ENCODE measurements at regions not wholly inside any gene's neighbourhood (a gene's known extent, or its start where the extent isn't known, plus 50 kb on each side); places are given as distances from the start of the nearest gene placed in this dataset.

DNA sequence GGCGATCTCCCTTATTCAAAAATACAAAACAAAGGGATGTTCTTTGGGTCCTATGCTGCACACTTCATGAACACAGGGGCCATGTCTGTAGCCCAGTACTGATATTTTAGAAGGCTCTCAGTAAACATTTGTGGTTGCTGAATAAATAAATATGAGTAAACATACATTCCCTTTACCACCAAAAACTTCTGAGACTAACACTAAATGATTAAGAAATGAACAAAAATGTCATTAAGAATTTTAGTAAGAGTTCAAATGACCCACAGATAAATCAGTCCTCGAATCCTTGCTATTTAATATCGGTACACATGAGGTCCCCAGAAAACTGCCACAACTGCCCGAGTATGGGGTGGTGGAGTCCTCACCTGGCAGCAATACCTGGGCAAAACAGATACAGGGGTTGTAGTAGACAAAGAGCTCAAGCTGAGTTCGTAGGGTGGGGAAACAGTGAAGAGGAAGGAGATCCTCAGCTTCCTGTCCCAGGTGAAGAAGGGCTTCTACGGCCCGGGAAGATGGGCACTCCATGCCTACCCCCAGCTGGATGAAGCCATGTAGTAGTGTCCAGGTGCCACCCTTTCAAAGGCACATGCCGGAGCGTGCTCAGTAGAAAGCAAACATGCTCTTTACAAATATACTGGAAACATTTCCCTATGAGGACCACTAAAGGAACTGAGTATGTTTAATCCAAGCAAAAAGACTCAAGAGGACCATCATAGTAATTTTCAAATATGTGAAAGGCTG lies 72.6 kb upstream of the ARHGAP29 start (continued):
- TF ChIP-seq ZNF670 (CRISPR knock-in tag; IDR thresholded peaks at IDR 0.05; ENCODE audit: borderline replicate concordance), result 0 out of 2 replicates have a peak, but pooled peaks have one; percentile 32
- 0 out of 2 replicates have a peak, but pooled peaks have one; percentile 2 for TF ChIP-seq ZNF790 (CRISPR knock-in tag; IDR thresholded peaks at IDR 0.05; ENCODE audit: borderline replicate concordance)
- TF ChIP-seq, protein P1, sequence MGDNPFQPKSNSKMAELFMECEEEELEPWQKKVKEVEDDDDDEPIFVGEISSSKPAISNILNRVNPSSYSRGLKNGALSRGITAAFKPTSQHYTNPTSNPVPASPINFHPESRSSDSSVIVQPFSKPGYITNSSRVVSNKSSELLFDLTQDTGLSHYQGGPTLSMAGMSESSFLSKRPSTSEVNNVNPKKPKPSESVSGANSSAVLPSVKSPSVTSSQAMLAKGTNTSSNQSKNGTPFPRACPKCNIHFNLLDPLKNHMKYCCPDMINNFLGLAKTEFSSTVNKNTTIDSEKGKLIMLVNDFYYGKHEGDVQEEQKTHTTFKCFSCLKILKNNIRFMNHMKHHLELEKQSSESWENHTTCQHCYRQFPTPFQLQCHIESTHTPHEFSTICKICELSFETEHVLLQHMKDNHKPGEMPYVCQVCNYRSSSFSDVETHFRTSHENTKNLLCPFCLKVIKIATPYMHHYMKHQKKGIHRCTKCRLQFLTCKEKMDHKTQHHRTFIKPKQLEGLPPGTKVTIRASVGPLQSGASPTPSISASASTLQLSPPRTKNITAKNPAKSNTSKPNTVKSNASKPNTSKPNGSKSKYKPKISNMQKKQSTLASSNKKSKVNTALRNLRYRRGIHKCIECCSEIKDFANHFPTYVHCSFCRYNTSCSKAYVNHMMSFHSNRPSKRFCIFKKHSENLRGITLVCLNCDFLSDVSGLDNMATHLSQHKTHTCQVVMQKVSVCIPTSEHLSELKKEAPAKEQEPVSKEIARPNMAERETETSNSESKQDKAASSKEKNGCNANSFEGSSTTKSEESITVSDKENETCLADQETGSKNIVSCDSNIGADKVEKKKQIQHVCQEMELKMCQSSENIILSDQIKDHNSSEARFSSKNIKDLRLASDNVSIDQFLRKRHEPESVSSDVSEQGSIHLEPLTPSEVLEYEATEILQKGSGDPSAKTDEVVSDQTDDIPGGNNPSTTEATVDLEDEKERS (CRISPR knock-in tag; IDR thresholded peaks at IDR 0.05), result no peak
- no peak for TF ChIP-seq HNRNPH1 (optimal IDR thresholded peaks at IDR 0.05; ENCODE audit: low read depth, low read length)
- TF ChIP-seq, protein P2, sequence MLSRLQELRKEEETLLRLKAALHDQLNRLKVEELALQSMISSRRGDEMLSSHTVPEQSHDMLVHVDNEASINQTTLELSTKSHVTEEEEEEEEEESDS (CRISPR knock-in tag; IDR thresholded peaks at IDR 0.05; ENCODE audit: borderline replicate concordance), result no peak
- no peak for TF ChIP-seq ZNF143 (CRISPR knock-in tag; IDR thresholded peaks at IDR 0.05)
- TF ChIP-seq, protein P3, sequence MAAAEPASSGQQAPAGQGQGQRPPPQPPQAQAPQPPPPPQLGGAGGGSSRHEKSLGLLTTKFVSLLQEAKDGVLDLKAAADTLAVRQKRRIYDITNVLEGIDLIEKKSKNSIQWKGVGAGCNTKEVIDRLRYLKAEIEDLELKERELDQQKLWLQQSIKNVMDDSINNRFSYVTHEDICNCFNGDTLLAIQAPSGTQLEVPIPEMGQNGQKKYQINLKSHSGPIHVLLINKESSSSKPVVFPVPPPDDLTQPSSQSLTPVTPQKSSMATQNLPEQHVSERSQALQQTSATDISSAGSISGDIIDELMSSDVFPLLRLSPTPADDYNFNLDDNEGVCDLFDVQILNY (CRISPR knock-in tag; conservative IDR thresholded peaks at IDR 0.05), result no peak
- no peak for TF ChIP-seq NR2F6 (IDR thresholded peaks at IDR 0.05)
- TF ChIP-seq NR2F6 (CRISPR knock-in tag; IDR thresholded peaks at IDR 0.05), result no peak
- TF ChIP-seq TP53 (CRISPR knock-in tag; conservative IDR thresholded peaks at IDR 0.05), result no peak
- TF ChIP-seq ZNF317 (CRISPR knock-in tag; IDR thresholded peaks at IDR 0.05), result no peak
- TF ChIP-seq, protein P4, sequence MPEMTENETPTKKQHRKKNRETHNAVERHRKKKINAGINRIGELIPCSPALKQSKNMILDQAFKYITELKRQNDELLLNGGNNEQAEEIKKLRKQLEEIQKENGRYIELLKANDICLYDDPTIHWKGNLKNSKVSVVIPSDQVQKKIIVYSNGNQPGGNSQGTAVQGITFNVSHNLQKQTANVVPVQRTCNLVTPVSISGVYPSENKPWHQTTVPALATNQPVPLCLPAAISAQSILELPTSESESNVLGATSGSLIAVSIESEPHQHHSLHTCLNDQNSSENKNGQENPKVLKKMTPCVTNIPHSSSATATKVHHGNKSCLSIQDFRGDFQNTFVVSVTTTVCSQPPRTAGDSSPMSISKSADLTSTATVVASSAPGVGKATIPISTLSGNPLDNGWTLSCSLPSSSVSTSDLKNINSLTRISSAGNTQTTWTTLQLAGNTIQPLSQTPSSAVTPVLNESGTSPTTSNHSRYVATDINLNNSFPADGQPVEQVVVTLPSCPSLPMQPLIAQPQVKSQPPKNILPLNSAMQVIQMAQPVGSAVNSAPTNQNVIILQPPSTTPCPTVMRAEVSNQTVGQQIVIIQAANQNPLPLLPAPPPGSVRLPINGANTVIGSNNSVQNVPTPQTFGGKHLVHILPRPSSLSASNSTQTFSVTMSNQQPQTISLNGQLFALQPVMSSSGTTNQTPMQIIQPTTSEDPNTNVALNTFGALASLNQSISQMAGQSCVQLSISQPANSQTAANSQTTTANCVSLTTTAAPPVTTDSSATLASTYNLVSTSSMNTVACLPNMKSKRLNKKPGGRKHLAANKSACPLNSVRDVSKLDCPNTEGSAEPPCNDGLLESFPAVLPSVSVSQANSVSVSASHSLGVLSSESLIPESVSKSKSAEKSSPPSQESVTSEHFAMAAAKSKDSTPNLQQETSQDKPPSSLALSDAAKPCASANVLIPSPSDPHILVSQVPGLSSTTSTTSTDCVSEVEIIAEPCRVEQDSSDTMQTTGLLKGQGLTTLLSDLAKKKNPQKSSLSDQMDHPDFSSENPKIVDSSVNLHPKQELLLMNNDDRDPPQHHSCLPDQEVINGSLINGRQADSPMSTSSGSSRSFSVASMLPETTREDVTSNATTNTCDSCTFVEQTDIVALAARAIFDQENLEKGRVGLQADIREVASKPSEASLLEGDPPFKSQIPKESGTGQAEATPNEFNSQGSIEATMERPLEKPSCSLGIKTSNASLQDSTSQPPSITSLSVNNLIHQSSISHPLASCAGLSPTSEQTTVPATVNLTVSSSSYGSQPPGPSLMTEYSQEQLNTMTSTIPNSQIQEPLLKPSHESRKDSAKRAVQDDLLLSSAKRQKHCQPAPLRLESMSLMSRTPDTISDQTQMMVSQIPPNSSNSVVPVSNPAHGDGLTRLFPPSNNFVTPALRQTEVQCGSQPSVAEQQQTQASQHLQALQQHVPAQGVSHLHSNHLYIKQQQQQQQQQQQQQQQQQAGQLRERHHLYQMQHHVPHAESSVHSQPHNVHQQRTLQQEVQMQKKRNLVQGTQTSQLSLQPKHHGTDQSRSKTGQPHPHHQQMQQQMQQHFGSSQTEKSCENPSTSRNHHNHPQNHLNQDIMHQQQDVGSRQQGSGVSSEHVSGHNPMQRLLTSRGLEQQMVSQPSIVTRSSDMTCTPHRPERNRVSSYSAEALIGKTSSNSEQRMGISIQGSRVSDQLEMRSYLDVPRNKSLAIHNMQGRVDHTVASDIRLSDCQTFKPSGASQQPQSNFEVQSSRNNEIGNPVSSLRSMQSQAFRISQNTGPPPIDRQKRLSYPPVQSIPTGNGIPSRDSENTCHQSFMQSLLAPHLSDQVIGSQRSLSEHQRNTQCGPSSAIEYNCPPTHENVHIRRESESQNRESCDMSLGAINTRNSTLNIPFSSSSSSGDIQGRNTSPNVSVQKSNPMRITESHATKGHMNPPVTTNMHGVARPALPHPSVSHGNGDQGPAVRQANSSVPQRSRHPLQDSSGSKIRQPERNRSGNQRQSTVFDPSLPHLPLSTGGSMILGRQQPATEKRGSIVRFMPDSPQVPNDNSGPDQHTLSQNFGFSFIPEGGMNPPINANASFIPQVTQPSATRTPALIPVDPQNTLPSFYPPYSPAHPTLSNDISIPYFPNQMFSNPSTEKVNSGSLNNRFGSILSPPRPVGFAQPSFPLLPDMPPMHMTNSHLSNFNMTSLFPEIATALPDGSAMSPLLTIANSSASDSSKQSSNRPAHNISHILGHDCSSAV (CRISPR knock-in tag; IDR thresholded peaks at IDR 0.05; ENCODE audit: borderline replicate concordance), result no peak
- TF ChIP-seq, protein P5, sequence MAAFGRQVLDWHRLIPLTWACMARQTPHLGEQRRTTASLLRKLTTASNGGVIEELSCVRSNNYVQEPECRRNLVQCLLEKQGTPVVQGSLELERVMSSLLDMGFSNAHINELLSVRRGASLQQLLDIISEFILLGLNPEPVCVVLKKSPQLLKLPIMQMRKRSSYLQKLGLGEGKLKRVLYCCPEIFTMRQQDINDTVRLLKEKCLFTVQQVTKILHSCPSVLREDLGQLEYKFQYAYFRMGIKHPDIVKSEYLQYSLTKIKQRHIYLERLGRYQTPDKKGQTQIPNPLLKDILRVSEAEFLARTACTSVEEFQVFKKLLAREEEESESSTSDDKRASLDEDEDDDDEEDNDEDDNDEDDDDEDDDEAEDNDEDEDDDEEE (CRISPR knock-in tag; IDR thresholded peaks at IDR 0.05), result no peak
- TF ChIP-seq JDP2 (CRISPR knock-in tag; IDR thresholded peaks at IDR 0.05; ENCODE audit: borderline replicate concordance), result no peak
- TF ChIP-seq TCF7L2 (IDR thresholded peaks at IDR 0.05; ENCODE audit: low read depth, low read length), result 0 out of 2 replicates have a peak, but pooled peaks have one; percentile 46
- TF ChIP-seq ZNF562 (CRISPR knock-in tag; IDR thresholded peaks at IDR 0.05; ENCODE audit: borderline replicate concordance), result no peak
- no peak for TF ChIP-seq ZNF614 (CRISPR knock-in tag; IDR thresholded peaks at IDR 0.05; ENCODE audit: borderline replicate concordance)

All from HepG2 (cell line).